Iris pigment epithelial cell (primary cell): ENCODE measurements at regions not wholly inside any gene's neighbourhood (a gene's known extent, or its start where the extent isn't known, plus 50 kb on each side); places are given as distances from the start of the nearest gene placed in this dataset.

ENCODE experiments used
- DNase-seq: peaks from one replicate; pipeline ENCODE4 v3.0.0-alpha.2; 2011; ENCODE audit warnings: low read depth

- DNase-seq: no peak
These were observed 102.4 kb downstream of the EFNB2 start for GRCh38 chr13:106433066-106433465.

- DNase-seq: no peak
These were observed 102.8 kb downstream of the EFNB2 start for GRCh38 chr13:106432636-106433035.

GRCh38 chr13:106426909-106427308 is 108.6 kb downstream of the EFNB2 start:
- no peak for DNase-seq

GRCh38 chr13:106425661-106426060 is 109.8 kb downstream of the EFNB2 start:
- DNase-seq: no peak

- DNase-seq: peak; percentile 20
These were observed 110.7 kb downstream of the EFNB2 start for GRCh38 chr13:106424805-106425204.

GRCh38 chr13:106423530-106423929 is 111.9 kb downstream of the EFNB2 start:
- no peak for DNase-seq

GRCh38 chr13:106418556-106418955 is 116.9 kb downstream of the EFNB2 start:
- peak; percentile 70 for DNase-seq

GRCh38 chr13:106417467-106418110 is 117.9 kb downstream of the EFNB2 start:
- DNase-seq: no peak

GRCh38 chr13:106416645-106417044 is 118.8 kb downstream of the EFNB2 start:
- no peak for DNase-seq

- DNase-seq: no peak
These were observed 119.5 kb downstream of the EFNB2 start for GRCh38 chr13:106415971-106416370.

GRCh38 chr13:106415442-106415841 is 120.0 kb downstream of the EFNB2 start:
- no peak for DNase-seq

- DNase-seq: peak; percentile 18
These were observed 128.1 kb downstream of the EFNB2 start for GRCh38 chr13:106407338-106407737.

GRCh38 chr13:106405731-106406130 is 129.7 kb downstream of the EFNB2 start:
- DNase-seq: no peak

GRCh38 chr13:106403280-106403679 is 132.2 kb downstream of the EFNB2 start:
- DNase-seq: no peak

- no peak for DNase-seq
These were observed 132.6 kb downstream of the EFNB2 start for GRCh38 chr13:106402866-106403265.

GRCh38 chr13:106401081-106401480 is 134.4 kb downstream of the EFNB2 start:
- DNase-seq: no peak

GRCh38 chr13:106400289-106400688 is 135.2 kb downstream of the EFNB2 start:
- no peak for DNase-seq

- no peak for DNase-seq
These were observed 137.2 kb downstream of the EFNB2 start for GRCh38 chr13:106398289-106398688.

GRCh38 chr13:106393776-106394175 is 141.7 kb downstream of the EFNB2 start:
- no peak for DNase-seq

- DNase-seq: no peak
These were observed 143.8 kb downstream of the EFNB2 start for GRCh38 chr13:106391681-106392080.

- DNase-seq: no peak
These were observed 144.2 kb downstream of the EFNB2 start for GRCh38 chr13:106391271-106391670.

GRCh38 chr13:106390367-106390766 is 145.1 kb downstream of the EFNB2 start:
- no peak for DNase-seq

- no peak for DNase-seq
These were observed 149.8 kb downstream of the EFNB2 start for GRCh38 chr13:106385654-106386053.

GRCh38 chr13:106384516-106384915 is 150.9 kb downstream of the EFNB2 start:
- no peak for DNase-seq
